NCI-H2029 (cell line): ENCODE measurements at regions not wholly inside any gene's neighbourhood (a gene's known extent, or its start where the extent isn't known, plus 50 kb on each side); places are given as distances from the start of the nearest gene placed in this dataset.
A peak's percentile ranks its signal among the peaks of the same experiment; 100 is the strongest.

Experiments
- DNase-seq: peaks from one replicate; lab custom pipeline; 2025; lab: John Stamatoyannopoulos, UW

DNA sequence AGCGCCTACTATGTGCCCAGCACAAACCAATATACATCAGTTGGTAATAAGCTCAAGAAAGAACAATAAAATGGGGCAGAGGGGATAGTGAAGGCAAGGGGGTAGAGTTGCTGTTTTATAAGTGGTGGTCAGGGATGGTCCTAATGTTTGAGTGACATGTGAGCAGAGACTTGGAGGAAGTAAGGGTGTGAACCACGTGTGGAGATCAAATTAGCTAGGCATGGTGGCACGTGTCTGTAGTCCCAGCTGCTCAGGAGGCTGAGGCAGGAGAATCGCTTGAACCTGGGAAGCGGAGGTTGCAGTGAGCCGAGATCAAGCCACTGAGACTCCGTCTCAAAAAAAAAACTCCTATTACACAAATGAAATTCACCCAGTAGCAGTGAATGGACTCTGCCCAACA is 56.5 kb downstream of the IRX6 start:
- no peak for DNase-seq

- DNase-seq: no peak
Measured at GRCh38 chr16:55384288-55385247, 60.6 kb downstream of the IRX6 start.

- DNase-seq: no peak
Measured at GRCh38 chr16:55385359-55385758, 61.4 kb downstream of the IRX6 start.

DNA sequence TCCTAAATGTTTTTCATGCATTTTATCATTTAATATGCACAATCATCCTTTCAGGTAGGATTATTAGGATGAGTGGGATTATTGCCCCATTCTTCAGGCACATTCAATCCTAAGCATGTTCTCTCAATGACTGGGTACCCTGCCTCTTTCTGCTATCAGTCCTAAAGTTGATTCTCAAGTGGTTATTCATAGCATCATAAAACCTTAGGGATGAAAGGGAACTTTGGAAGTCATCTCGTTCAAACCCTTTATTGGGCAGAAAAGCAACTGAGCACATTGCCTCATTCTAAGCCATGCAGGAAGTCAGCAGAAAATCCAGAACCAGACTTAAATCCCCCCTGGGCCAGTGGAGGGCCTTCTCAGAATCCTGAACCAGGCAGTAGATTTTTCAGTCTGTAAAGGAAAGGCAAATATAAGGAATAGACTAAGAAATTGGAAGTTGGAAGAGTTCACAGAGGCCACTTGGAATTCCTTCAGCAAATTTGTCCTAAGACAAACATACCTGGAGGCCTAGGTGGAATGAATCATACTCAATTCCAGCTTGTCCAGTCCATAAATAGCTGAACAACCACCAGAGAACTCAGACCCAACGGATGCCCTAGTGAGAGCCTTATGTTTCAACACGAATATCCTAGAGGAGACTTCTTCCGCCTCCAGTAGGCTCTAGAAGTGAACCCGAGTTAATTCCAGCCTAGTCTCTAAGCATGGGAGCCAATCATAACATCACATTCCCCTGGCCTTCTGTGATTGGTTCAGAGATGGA is 62.7 kb downstream of the IRX6 start:
- no peak for DNase-seq

GRCh38 chr16:55388131-55388862 is 64.3 kb downstream of the IRX6 start:
- DNase-seq: no peak

DNA sequence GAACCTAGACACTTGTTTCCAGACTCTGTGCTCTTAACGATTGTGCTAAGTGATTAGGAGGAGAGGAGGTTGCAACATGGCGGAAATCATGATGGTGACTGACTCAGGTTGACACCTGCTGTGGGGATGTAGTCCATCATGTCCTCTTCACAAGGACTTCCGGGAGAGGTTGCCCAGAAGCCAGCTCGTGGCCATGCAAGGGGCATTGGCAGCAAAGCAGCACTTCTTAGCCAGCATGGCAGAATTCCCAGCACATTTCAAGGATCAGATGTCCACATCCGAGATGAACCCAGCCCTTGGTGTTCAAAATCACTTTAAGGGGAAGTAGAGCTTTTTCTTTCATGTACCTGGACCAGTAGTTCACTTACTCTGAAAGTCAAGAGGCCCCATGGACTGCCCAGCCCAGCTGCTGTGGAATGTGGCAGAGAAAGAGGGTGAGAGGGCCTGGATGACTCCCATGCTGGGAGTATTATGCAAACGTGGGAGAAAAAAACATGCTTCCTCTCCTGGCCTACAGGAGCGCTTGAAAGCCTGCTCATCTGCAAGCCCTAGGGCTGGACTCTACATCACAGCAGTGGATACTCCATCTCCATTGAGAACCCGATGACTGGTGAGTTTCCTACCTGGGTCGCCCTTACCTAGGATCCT is 65.5 kb downstream of the IRX6 start:
- peak; percentile 84 for DNase-seq

DNA sequence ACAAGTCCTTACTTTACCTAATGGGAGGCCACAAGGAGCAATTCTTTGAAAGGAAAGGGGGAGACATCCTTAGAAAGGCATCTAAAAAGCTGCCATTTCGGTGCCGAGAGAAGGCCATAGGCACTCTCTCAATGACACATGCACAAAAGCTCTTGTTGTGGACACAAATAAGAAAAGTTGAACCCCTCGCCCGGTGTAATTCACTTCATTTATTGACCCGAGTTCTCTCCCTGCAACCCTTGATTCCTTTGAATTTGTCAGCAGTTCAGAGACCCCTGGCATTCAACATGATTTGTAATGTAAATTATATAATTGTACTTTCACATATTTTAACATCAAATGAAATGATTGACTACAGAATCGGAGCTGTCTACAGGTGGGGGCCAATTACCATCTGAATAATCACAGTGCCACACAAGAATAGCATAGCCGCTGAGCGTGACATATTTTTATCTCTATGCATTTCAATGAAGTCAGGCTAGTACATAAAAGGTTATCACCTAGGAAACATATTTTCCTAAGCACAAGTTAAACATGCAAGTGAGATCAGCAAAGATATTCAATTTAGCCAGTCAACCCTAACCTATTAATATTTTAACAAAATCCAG is 66.7 kb downstream of the IRX6 start:
- no peak for DNase-seq

DNA sequence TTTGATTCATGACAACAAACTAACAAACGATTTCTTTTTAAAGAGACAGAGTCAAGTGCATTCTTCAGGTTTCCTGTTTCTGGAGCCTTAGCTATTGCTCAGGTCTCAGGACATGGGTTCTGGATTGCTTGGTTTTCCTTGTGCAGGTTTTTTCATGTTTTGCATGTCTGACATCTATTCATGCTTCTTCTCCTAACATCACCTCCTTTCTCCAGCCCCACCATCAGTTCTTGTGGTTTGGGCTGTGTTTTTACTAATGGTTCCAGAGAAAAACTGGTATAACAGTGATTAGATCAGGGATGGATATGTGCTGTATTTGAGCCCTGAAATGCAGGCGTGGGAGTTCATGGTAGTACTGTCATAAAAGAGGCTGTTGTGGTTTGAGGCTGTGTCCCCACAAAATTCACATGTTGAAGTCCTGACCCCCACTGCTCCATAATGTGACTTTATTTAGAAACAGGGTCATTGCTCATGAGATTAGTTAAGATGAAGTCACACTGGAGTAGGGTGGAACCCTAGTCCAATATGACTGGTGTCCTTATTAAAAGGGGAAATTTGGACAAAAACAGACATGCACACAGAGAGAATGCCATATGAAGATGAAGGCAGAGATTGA is 67.9 kb downstream of the IRX6 start:
- no peak for DNase-seq

DNA sequence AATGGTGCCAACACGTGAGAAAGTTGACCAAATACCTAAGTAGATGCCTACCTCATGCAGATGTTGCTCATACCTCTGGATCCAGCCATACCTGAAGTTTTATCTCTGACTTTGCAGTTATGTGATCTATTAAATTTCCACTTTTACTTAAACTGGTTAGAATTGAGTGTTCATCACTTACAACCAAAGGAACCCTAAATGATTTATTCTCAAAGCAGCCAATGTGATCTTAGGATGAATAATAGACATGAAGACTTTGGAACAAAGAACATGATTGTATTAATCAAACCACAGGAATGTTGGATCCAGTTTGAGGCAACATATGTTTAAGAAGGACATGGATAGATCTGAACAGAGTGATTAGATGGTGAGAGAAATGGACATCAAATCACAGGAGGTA is 68.7 kb downstream of the IRX6 start:
- no peak for DNase-seq

GRCh38 chr16:55393991-55394390 is 70.0 kb downstream of the IRX6 start:
- no peak for DNase-seq

GRCh38 chr16:55398762-55399161 is 74.8 kb downstream of the IRX6 start:
- DNase-seq: no peak

- no peak for DNase-seq
Measured at GRCh38 chr16:55399911-55400310, 75.9 kb downstream of the IRX6 start.

- no peak for DNase-seq
Measured at GRCh38 chr16:55401046-55401445, 77.0 kb downstream of the IRX6 start.

DNA sequence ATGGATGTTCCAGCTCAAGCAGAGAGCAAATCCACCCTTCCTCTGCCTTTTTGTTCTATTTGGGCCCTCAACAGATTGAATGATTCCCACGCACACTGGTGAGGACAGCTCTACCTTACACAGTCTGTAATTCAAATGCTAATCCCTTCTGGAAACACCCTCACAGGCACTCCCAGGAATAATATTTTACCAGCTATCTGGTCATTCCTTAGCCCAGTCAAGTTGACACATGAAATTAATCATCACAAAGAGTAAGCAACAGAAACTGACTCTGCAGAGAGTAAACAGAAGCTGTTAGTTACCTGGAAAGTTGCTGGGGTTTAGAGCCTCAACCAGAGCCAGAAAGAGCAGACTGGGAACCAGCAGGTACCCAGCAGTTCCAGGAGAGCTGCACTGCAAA is 75.5 kb upstream of the MMP2 start:
- DNase-seq: no peak

DNA sequence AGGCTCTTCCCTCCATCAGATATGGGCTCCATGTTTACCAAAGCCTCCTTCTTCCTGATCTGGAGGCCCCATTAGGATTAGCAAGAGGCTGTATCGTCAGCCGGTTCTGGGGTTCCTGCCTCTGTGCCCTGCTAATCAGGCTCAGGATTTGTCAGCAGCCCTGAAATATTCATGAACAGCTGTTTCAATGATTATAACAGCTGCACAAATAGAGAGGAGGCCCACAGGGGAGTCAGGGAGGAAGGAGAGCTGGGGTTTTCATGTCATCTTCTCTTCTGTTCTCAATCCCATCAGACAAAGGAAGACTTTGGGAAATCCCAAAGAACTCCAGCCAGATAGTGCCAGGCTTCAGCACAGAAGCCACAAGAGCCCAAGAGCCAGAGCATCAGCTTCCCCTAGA is 72.3 kb upstream of the MMP2 start:
- DNase-seq: no peak

- no peak for DNase-seq
Measured at GRCh38 chr16:55408661-55409060, 70.3 kb upstream of the MMP2 start.

- DNase-seq: no peak
Measured at GRCh38 chr16:55411231-55411630, 67.8 kb upstream of the MMP2 start.

DNA sequence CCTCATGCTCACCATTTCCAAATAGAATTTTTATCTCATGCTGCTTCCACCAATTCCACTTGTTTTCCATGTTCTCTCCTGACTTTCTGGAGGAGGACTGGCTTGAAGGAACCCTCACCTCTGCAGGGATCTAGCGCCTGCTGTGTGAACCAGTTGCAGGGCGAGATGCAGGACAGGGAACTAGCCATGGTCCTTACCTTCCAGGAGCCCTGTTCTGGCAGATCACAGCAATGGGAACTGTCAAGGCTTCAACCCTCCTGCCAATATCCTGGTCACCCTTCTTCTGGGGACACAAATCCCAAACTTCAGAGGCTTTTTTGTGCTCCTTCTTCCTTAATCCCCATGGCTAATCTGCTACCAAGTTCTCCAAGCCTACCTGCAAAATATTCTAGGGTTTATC is 60.4 kb upstream of the MMP2 start:
- no peak for DNase-seq

- DNase-seq: no peak
Measured at GRCh38 chr16:55421226-55421625, 57.8 kb upstream of the MMP2 start.

DNA sequence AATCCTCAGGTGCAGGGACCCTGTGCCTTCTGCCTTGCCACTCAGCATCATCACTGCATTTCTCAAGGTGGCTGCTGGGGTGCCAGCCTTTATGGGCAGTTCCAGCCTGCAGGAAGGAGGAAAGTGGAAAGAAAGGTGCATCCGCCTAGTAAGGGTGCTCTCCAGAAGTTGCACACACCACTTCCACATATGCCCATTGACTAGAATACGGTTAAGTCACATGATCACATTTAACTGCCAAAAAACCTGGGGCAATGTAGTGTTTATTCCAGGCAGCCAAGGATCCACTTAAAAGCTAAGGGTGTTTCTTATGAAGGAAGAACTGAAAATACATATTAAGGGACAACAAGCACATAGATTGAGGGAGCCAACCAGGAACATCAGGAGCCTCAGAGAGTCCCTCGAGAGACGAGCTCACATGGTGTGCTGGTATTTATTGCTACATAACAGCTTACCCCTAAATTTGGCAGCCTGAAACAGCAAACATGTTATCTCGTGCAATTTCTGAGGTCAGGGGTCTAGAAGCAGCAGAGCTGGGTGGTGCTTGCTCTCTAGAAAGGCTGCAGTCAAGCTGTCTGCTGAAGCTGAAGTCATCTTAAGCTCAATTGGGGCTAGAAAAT is 52.0 kb upstream of the MMP2 start:
- peak; percentile 12 for DNase-seq
